Lung microvascular endothelial cell (primary cell): ENCODE measurements at regions not wholly inside any gene's neighbourhood (a gene's known extent, or its start where the extent isn't known, plus 50 kb on each side); places are given as distances from the start of the nearest gene placed in this dataset.

Experiments
- DNase-seq, 2 donors: peaks; one replicate each; pipeline versions ENCODE4 v3.0.0 to v3.0.0-alpha.2; 2010; ENCODE audit warnings: low read depth in 2 of 2

DNA sequence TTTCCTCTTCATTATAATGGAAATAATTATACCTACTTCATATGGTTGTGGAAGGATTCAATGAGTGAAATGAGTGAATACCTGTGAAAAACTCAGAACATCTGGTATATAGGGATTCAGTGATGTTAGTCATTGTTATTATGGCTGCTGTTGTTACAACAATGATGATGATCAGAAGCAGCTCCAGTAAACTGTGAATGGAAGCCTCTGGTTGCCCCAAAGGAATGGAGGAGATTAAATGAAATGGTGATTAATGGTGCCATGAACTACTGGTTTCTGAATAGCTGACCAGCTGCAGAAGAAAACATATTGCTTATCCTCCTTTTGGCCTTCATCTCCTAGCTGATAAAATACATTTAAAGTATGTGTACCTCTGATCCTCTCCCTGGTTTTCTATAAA, 372.0 kb downstream of the ARHGEF28 start:
- no peak for DNase-seq

DNA sequence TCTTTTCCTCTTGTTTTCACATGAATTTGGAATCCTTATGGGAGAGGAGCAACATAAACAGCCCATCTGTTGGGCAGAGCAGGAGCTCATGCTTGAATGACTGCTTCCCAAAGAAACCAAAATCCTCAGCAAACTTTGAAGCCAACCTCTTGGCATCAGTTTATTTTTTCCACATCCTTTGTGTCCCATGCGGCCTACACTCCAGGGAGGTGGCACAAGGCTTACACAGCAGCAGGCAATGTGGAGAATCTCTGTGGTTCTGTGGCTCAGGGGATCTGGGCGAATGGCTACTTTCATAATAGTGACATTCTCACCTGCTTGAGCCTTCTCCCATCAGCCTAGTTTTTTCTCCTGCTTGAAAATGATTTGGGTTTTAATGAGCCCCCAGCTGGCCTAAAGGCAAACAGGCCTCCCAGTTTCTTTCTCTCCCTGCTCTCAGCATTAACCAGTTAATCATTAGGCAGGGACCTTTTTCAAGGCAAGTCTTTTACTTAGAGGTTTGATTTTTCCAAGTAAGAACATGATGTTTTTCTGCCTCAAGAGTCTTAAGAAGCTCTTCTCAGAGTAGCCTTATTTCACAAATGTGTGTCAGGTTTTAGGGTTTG, 370.3 kb downstream of the ARHGEF28 start:
- DNase-seq: no peak

DNA sequence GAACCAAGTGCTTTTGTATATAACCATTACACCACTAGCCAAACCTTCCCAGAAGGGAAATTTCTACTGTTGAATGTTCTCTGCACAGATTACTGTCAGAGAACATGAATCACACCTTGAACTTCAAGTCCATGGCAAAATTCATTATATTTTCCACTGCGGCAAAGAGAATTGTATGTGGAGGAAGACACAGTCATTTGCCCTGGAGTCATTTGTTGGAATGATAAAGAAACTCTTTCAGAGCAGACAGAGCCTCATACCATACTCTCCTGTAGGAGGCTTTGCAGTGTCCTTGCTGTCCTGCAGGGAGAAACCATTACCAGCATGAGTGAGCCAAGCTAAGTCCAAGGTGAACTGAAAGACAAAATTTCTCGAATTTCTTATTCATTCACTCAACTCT, 369.0 kb downstream of the ARHGEF28 start:
- DNase-seq: no peak
